ES-I3 (cell line): ENCODE measurements at regions not wholly inside any gene's neighbourhood (a gene's known extent, or its start where the extent isn't known, plus 50 kb on each side); places are given as distances from the start of the nearest gene placed in this dataset.

ENCODE experiments used
- H3K36me3 ChIP-seq: 2 replicates; pipeline ENCODE4 v1.6.1; 2013; ENCODE audit warnings: mild to moderate bottlenecking, low read length, control low read depth, moderate library complexity; ENCODE audit not compliant: insufficient read depth
- H3K4me1 ChIP-seq: 2 replicates; pipeline ENCODE4 v1.6.1; 2013; ENCODE audit warnings: mild to moderate bottlenecking, control low read depth, low read length; ENCODE audit not compliant: insufficient read depth
- H3K9ac ChIP-seq: 2 replicates; pipeline ENCODE4 v1.6.1; 2013; ENCODE audit warnings: low read depth, mild to moderate bottlenecking, low read length, moderate library complexity
- H3K9me3 ChIP-seq: 2 replicates; pipeline ENCODE4 v1.6.1; 2013; ENCODE audit warnings: mild to moderate bottlenecking, low read length, moderate library complexity; ENCODE audit not compliant: control insufficient read depth, insufficient read depth

GRCh38 chr9:21574261-21574660 is 92.1 kb upstream of the IFNE start:
- no peaks in the 10 kb centered on the region for H3K9me3 ChIP-seq
- H3K9ac ChIP-seq = no peak overlapping the region
- no peaks in the 10 kb centered on the region for H3K36me3 ChIP-seq
- peaks cover 25% of the 10 kb centered on the region for H3K4me1 ChIP-seq

GRCh38 chr9:21576331-21577189 is 94.4 kb upstream of the IFNE start:
- peaks cover 2% of the 10 kb centered on the region; the same call in 1 of the 2 replicates for H3K9me3 ChIP-seq
- peaks cover 26% of the 10 kb centered on the region for H3K4me1 ChIP-seq
- H3K9ac ChIP-seq = 0 out of 2 replicates have a peak overlapping the region, but pooled peaks have one; percentile 11
- no peaks in the 10 kb centered on the region for H3K36me3 ChIP-seq

- H3K9ac ChIP-seq = no peak overlapping the region
- peaks cover 2% of the 10 kb centered on the region; the same call in 1 of the 2 replicates for H3K9me3 ChIP-seq
- H3K36me3 ChIP-seq = no peaks in the 10 kb centered on the region
- peaks cover 26% of the 10 kb centered on the region for H3K4me1 ChIP-seq
Observed at GRCh38 chr9:21579247-21579671, 97.1 kb upstream of the IFNE start.

GRCh38 chr9:21579743-21580142 is 97.6 kb upstream of the IFNE start:
- Histone ChIP-seq H3K36me3 (no peaks in the 10 kb centered on the region), H3K4me1 (peaks cover 26% of the 10 kb centered on the region), H3K9ac (no peak overlapping the region), H3K9me3 (peaks cover 2% of the 10 kb centered on the region; the same call in 1 of the 2 replicates)

GRCh38 chr9:21580636-21581378 is 98.7 kb upstream of the IFNE start:
- Histone ChIP-seq H3K9ac (no peak overlapping the region), H3K36me3 (no peaks in the 10 kb centered on the region), H3K4me1 (peaks cover 23% of the 10 kb centered on the region), H3K9me3 (peaks cover 2% of the 10 kb centered on the region; the same call in 1 of the 2 replicates)

GRCh38 chr9:21583628-21584377 is 101.7 kb upstream of the IFNE start:
- Histone ChIP-seq H3K9me3 (peaks cover 2% of the 10 kb centered on the region; the same call in 1 of the 2 replicates), H3K4me1 (0 out of 2 replicates have a peak, but pooled peaks cover 5% of the 10 kb centered on the region), H3K9ac (no peak overlapping the region), H3K36me3 (no peaks in the 10 kb centered on the region)

GRCh38 chr9:21584890-21585289 is 102.8 kb upstream of the IFNE start:
- H3K9me3 ChIP-seq = peaks cover 2% of the 10 kb centered on the region; the same call in 1 of the 2 replicates
- no peaks in the 10 kb centered on the region for H3K4me1 ChIP-seq
- H3K36me3 ChIP-seq = no peaks in the 10 kb centered on the region
- no peak overlapping the region for H3K9ac ChIP-seq

- Histone ChIP-seq H3K9me3 (peaks cover 2% of the 10 kb centered on the region; the same call in 1 of the 2 replicates), H3K9ac (no peak overlapping the region), H3K36me3 (no peaks in the 10 kb centered on the region), H3K4me1 (peaks cover 4% of the 10 kb centered on the region; the same call in 1 of the 2 replicates)
Observed at GRCh38 chr9:21585756-21586752, 103.9 kb upstream of the IFNE start.

GRCh38 chr9:21589344-21590056 is 107.4 kb upstream of the IFNE start:
- H3K4me1 ChIP-seq = peaks cover 25% of the 10 kb centered on the region
- H3K36me3 ChIP-seq = no peaks in the 10 kb centered on the region
- no peaks in the 10 kb centered on the region for H3K9me3 ChIP-seq
- no peak overlapping the region for H3K9ac ChIP-seq

GRCh38 chr9:21590058-21590996 is 108.2 kb upstream of the IFNE start:
- H3K36me3 ChIP-seq = no peaks in the 10 kb centered on the region
- peaks cover 25% of the 10 kb centered on the region for H3K4me1 ChIP-seq

GRCh38 chr9:21591221-21592062 is 109.3 kb upstream of the IFNE start:
- H3K9me3 ChIP-seq = no peaks in the 10 kb centered on the region
- no peak overlapping the region for H3K9ac ChIP-seq
- H3K36me3 ChIP-seq = no peaks in the 10 kb centered on the region
- H3K4me1 ChIP-seq = peaks cover 25% of the 10 kb centered on the region

More at GRCh38 chr9:21590058-21590996, 108.2 kb upstream of the IFNE start:
- Histone ChIP-seq H3K9ac (no peak overlapping the region), H3K9me3 (no peaks in the 10 kb centered on the region)
